22Rv1 (cell line): ENCODE measurements at regions not wholly inside any gene's neighbourhood (a gene's known extent, or its start where the extent isn't known, plus 50 kb on each side); places are given as distances from the start of the nearest gene placed in this dataset.

ENCODE experiments used
- ZFX ChIP-seq: fragments of 450-650 bp; IDR thresholded peaks from 2 replicates; pipeline ENCODE4 v1.6.1; 2017; ENCODE audit warnings: antibody characterized with exemption, borderline replicate concordance
- TF ChIP-seq, protein P1 (sequence below): fragments of 450-650 bp; IDR thresholded peaks from 2 replicates; pipeline ENCODE4 v1.5.1; 2017; ENCODE audit warnings: mild to moderate bottlenecking

DNA sequence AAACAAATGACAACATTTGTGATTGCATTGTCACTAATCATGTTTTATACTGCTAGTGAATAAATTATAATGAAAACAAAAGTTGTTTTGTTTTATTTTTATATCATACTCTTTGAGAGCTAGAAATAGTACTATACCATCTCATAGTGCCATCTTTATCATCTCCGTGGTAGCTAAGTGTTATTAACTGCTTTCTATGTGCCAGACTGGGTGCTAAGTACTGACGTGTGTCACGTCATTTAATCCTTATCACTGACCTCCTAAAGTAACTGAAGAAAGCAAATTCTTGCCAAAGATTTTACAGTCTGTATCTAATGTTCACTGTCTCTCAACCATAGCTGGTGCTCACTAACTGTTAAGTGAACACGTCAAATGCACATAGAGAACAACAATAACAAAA lies 99.5 kb upstream of the CNTN3 start:
- TF ChIP-seq, protein P1, sequence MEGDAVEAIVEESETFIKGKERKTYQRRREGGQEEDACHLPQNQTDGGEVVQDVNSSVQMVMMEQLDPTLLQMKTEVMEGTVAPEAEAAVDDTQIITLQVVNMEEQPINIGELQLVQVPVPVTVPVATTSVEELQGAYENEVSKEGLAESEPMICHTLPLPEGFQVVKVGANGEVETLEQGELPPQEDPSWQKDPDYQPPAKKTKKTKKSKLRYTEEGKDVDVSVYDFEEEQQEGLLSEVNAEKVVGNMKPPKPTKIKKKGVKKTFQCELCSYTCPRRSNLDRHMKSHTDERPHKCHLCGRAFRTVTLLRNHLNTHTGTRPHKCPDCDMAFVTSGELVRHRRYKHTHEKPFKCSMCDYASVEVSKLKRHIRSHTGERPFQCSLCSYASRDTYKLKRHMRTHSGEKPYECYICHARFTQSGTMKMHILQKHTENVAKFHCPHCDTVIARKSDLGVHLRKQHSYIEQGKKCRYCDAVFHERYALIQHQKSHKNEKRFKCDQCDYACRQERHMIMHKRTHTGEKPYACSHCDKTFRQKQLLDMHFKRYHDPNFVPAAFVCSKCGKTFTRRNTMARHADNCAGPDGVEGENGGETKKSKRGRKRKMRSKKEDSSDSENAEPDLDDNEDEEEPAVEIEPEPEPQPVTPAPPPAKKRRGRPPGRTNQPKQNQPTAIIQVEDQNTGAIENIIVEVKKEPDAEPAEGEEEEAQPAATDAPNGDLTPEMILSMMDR, result no peak
- no peak for TF ChIP-seq ZFX
